Natural killer cell (primary cell): ENCODE measurements at regions not wholly inside any gene's neighbourhood (a gene's known extent, or its start where the extent isn't known, plus 50 kb on each side); places are given as distances from the start of the nearest gene placed in this dataset.

Source experiments
- ATAC-seq, 3 donors: fragments of 150-1000 bp in 2 of 3; fragments of 200-7000 bp in 1 of 3; cut with Tn5 transposase; 1 replicate in 1 of 3; 2 replicates in 2 of 3; pipeline ENCODE4 v1.10.0; 2021; ENCODE audit warnings: mild to moderate bottlenecking in 2 of 3, moderate library complexity in 2 of 3
- DNase-seq, 2 donors: peaks; one replicate each; pipeline versions ENCODE4 v3.0.0 to v3.0.0-alpha.2; 2013 to 2021; ENCODE audit warnings: mixed read lengths in 1 of 2
- H3K27ac ChIP-seq: one replicate; pipeline ENCODE4 v1.5.1; 2013; ENCODE audit warnings: mild to moderate bottlenecking, low read length
- H3K27me3 ChIP-seq: one replicate; pipeline ENCODE4 v1.6.1; 2013; ENCODE audit warnings: low read length; ENCODE audit not compliant: control insufficient read depth, insufficient read depth
- H3K36me3 ChIP-seq: one replicate; pipeline ENCODE4 v1.6.1; 2013; ENCODE audit warnings: low read length; ENCODE audit not compliant: control insufficient read depth, insufficient read depth
- H3K4me1 ChIP-seq: one replicate; pipeline ENCODE4 v1.6.1; 2013; ENCODE audit warnings: low read length; ENCODE audit not compliant: control insufficient read depth, insufficient read depth
- H3K4me3 ChIP-seq: one replicate; pipeline ENCODE4 v1.5.1; 2013; ENCODE audit warnings: low read length
- H3K9me3 ChIP-seq: one replicate; pipeline ENCODE4 v1.6.1; 2013; ENCODE audit warnings: low read length; ENCODE audit not compliant: control insufficient read depth, insufficient read depth
- H3K27ac Mint-ChIP-seq, 2 donors: one replicate each; pipeline ENCODE4 v1.8.0; 2022; ENCODE audit warnings: mild to moderate bottlenecking in 2 of 2, mixed read lengths in 2 of 2, moderate library complexity in 1 of 2
- H3K27me3 Mint-ChIP-seq, 2 donors: one replicate each; pipeline ENCODE4 v1.8.0; 2022; ENCODE audit warnings: low read depth in 2 of 2, mixed read lengths in 2 of 2
- H3K36me3 Mint-ChIP-seq: one replicate; pipeline ENCODE4 v1.8.0; 2022; ENCODE audit warnings: mixed read lengths
- H3K4me1 Mint-ChIP-seq, 2 donors: one replicate each; pipeline ENCODE4 v1.8.0; 2022; ENCODE audit warnings: mixed read lengths in 2 of 2
- H3K4me3 Mint-ChIP-seq: one replicate; pipeline ENCODE4 v1.8.0; 2022; ENCODE audit warnings: mild to moderate bottlenecking, moderate library complexity, mixed read lengths
- H3K9me3 Mint-ChIP-seq, 2 donors: one replicate each; pipeline ENCODE4 v1.8.0; 2022; ENCODE audit warnings: mixed read lengths in 2 of 2
- CTCF ChIP-seq: fragments of 200-600 bp; IDR thresholded peaks from one replicate; pipeline ENCODE4 v1.8.0; 2022; ENCODE audit warnings: antibody characterized with exemption
- WGBS: methylation state at CpG from one replicate; pipeline ENCODE4 v1.1.7; 2013; ENCODE audit warnings: missing lambda C conversion rate; ENCODE audit not compliant: insufficient coverage; 5-methylcytosine and 5-hydroxymethylcytosine counted together
- intact Hi-C: fragments of 100-400 bp; cut with micrococcal nuclease; formaldehyde crosslinking; loops from one replicate; pipeline ENCODE4 v1.14.2; 2022

GRCh38 chr7:49228426-49229098 lies 304.2 kb downstream of the CDC14C start:
- no peak overlapping the region for H3K4me3 ChIP-seq
- H3K9me3 ChIP-seq, result no peaks in the 10 kb centered on the region
- Mint-ChIP-seq H3K27me3 (no peaks in the 10 kb centered on the region), H3K9me3 (peaks cover 11 to 14% of the 10 kb centered on the region in 2 donors), H3K4me1 (no peaks in the 10 kb centered on the region), H3K27ac (no peak overlapping the region), H3K4me3 (no peak overlapping the region), H3K36me3 (no peaks in the 10 kb centered on the region)
- no peak overlapping the region for H3K27ac ChIP-seq
- H3K36me3 ChIP-seq, result no peaks in the 10 kb centered on the region
- no peak for TF ChIP-seq CTCF
- ATAC-seq, result no peak
- no peak for DNase-seq
- H3K27me3 ChIP-seq, result no peaks in the 10 kb centered on the region
- 71% methylated on average over 1 of the region's 2 CpGs for WGBS
- no peaks in the 10 kb centered on the region for H3K4me1 ChIP-seq
- intact Hi-C loops, result no loop called here

GRCh38 chr7:49229246-49229645 lies 304.9 kb downstream of the CDC14C start:
- no peaks in the 10 kb centered on the region for H3K27me3 ChIP-seq
- Mint-ChIP-seq H3K9me3 (peaks cover 13 to 14% of the 10 kb centered on the region in 2 donors), H3K27ac (no peak overlapping the region), H3K36me3 (no peaks in the 10 kb centered on the region), H3K27me3 (no peaks in the 10 kb centered on the region), H3K4me1 (no peaks in the 10 kb centered on the region), H3K4me3 (no peak overlapping the region)
- H3K9me3 ChIP-seq, result no peaks in the 10 kb centered on the region
- WGBS, result 83% methylated on average over 6 of the region's 6 CpGs
- ATAC-seq (no peak), DNase-seq (no peak)
- H3K4me3 ChIP-seq, result no peak overlapping the region
- intact Hi-C loops, result no loop called here
- H3K36me3 ChIP-seq, result no peaks in the 10 kb centered on the region
- H3K4me1 ChIP-seq, result no peaks in the 10 kb centered on the region
- no peak overlapping the region for H3K27ac ChIP-seq
- no peak for TF ChIP-seq CTCF

- H3K4me3 Mint-ChIP-seq, result no peak overlapping the region
- WGBS, result no CpG with 5 or more reads among the region's 2 CpGs
- H3K9me3 Mint-ChIP-seq, result peaks cover 17 to 22% of the 10 kb centered on the region in 2 donors
- H3K9me3 ChIP-seq, result peaks cover 5% of the 10 kb centered on the region
- H3K36me3 ChIP-seq, result no peaks in the 10 kb centered on the region
- H3K36me3 Mint-ChIP-seq, result peaks cover 7% of the 10 kb centered on the region
- no peaks in the 10 kb centered on the region for H3K27me3 Mint-ChIP-seq
- TF ChIP-seq CTCF, result no peak
- no peaks in the 10 kb centered on the region for H3K27me3 ChIP-seq
- DNase-seq, result no peak
- H3K27ac Mint-ChIP-seq, result no peak overlapping the region
- intact Hi-C loops, result no loop called here
- H3K27ac ChIP-seq, result no peak overlapping the region
- H3K4me3 ChIP-seq, result no peak overlapping the region
- ATAC-seq, result no peak
- no peaks in the 10 kb centered on the region for H3K4me1 Mint-ChIP-seq
- H3K4me1 ChIP-seq, result no peaks in the 10 kb centered on the region
Observed at GRCh38 chr7:49243521-49243920, 319.2 kb downstream of the CDC14C start.

GRCh38 chr7:49244543-49244942 lies 320.2 kb downstream of the CDC14C start:
- 0% methylated on average over 1 of the region's 1 CpG for WGBS
- ATAC-seq, result no peak

More at GRCh38 chr7:49244543-49244942, 320.2 kb downstream of the CDC14C start:
- no peak for DNase-seq
- Mint-ChIP-seq H3K27me3 (no peaks in the 10 kb centered on the region), H3K27ac (no peak overlapping the region), H3K9me3 (peaks cover 11 to 18% of the 10 kb centered on the region in 2 donors), H3K36me3 (no peaks in the 10 kb centered on the region), H3K4me3 (no peak overlapping the region), H3K4me1 (no peaks in the 10 kb centered on the region)
- Histone ChIP-seq H3K4me3 (no peak overlapping the region), H3K36me3 (no peaks in the 10 kb centered on the region), H3K4me1 (no peaks in the 10 kb centered on the region), H3K27ac (no peak overlapping the region), H3K9me3 (peaks cover 2% of the 10 kb centered on the region), H3K27me3 (no peaks in the 10 kb centered on the region)
- TF ChIP-seq CTCF, result no peak
- intact Hi-C loops, result no loop called here
